Small intestine (tissue), 7 donors: ENCODE measurements at regions not wholly inside any gene's neighbourhood (a gene's known extent, or its start where the extent isn't known, plus 50 kb on each side); places are given as distances from the start of the nearest gene placed in this dataset.

Experiments
- DNase-seq, 2 donors: peaks; one replicate each; pipeline versions ENCODE4 v3.0.0 to v3.0.0-alpha.2; 2013
- FAIRE-seq: peaks from 2 replicates; lab custom pipeline; 2012; peaks lifted over from hg19 to GRCh38; lab: Jason Lieb, UNC
- H3K27ac ChIP-seq, 3 donors: one replicate each; pipeline ENCODE4 v1.5.1; 2013; ENCODE audit warnings: low read length in 2 of 3, mild to moderate bottlenecking in 2 of 3, control low read depth in 1 of 3, inconsistent platforms in 1 of 3, low read depth in 1 of 3, moderate library complexity in 1 of 3
- H3K27me3 ChIP-seq, 3 donors: one replicate each; pipeline ENCODE4 v1.6.1; 2013; ENCODE audit warnings: low read length in 3 of 3, inconsistent platforms in 1 of 3; ENCODE audit not compliant: control insufficient read depth in 3 of 3, insufficient read depth in 3 of 3
- H3K36me3 ChIP-seq, 3 donors: one replicate each; pipeline ENCODE4 v1.6.1; 2013; ENCODE audit warnings: low read length in 3 of 3, inconsistent platforms in 1 of 3, low read depth in 1 of 3, mild to moderate bottlenecking in 1 of 3, moderate library complexity in 1 of 3; ENCODE audit not compliant: control insufficient read depth in 3 of 3, insufficient read depth in 2 of 3
- H3K4me1 ChIP-seq, 3 donors: one replicate each; pipeline ENCODE4 v1.6.1; 2013; ENCODE audit warnings: low read length in 2 of 3, inconsistent platforms in 1 of 3, low read depth in 1 of 3, mild to moderate bottlenecking in 1 of 3, moderate library complexity in 1 of 3; ENCODE audit not compliant: control insufficient read depth in 3 of 3, insufficient read depth in 2 of 3
- H3K4me3 ChIP-seq, 3 donors: one replicate each; pipeline ENCODE4 v1.5.1; 2013; ENCODE audit warnings: low read length in 3 of 3, control low read depth in 1 of 3, inconsistent platforms in 1 of 3, low read depth in 1 of 3, mild to moderate bottlenecking in 1 of 3, moderate library complexity in 1 of 3
- H3K9me3 ChIP-seq, 2 donors: one replicate each; pipeline ENCODE4 v1.6.1; 2013; ENCODE audit warnings: low read depth in 1 of 2, low read length in 1 of 2; ENCODE audit not compliant: control insufficient read depth in 2 of 2, insufficient read depth in 1 of 2
- WGBS, 3 donors: extraction: QIAGEN DNeasy Blood & Tissue Kit; methylation state at CpG; one replicate each; pipeline ENCODE4 v1.1.7; 2013; 5-methylcytosine and 5-hydroxymethylcytosine counted together
- donor health status: healthy with polysubstance abuse.
- donor health status: control.
- donor health status: control.
- donor health status: Bipolar disorder and iron deficiency.
- donor health status: healthy.

- H3K9me3 ChIP-seq: no peaks in the 10 kb centered on the region
- no peak for DNase-seq
- 77 to 90% (median 80%) methylated on average over 3 of the region's 3 CpGs for WGBS, 3 donors
- no peak overlapping the region for H3K27ac ChIP-seq
- no peak for FAIRE-seq
- H3K4me3 ChIP-seq: no peak overlapping the region
- H3K36me3 ChIP-seq: no peaks in the 10 kb centered on the region
- no peaks in the 10 kb centered on the region for H3K4me1 ChIP-seq
- H3K27me3 ChIP-seq: peaks cover 2 to 3% (median 3%) of the 10 kb centered on the region in 3 donors
These were observed 119.6 kb downstream of the MTX2 start for GRCh38 chr2:176388861-176389260.

- no peak overlapping the region for H3K27ac ChIP-seq
- FAIRE-seq (no peak), DNase-seq (no peak)
- 60 to 75% (median 73%) methylated on average over 5 of the region's 5 CpGs for WGBS, 3 donors
- no peaks in the 10 kb centered on the region for H3K36me3 ChIP-seq
- H3K9me3 ChIP-seq: no peaks in the 10 kb centered on the region
- no peak overlapping the region for H3K4me3 ChIP-seq
- H3K4me1 ChIP-seq: no peaks in the 10 kb centered on the region
- H3K27me3 ChIP-seq: peaks cover 2 to 3% (median 3%) of the 10 kb centered on the region in 3 donors
These were observed 121.3 kb downstream of the MTX2 start for GRCh38 chr2:176390276-176391147.

GRCh38 chr2:176391148-176391419 is 121.8 kb downstream of the MTX2 start:
- H3K4me3 ChIP-seq: no peak overlapping the region
- FAIRE-seq: no peak
- H3K4me1 ChIP-seq: no peaks in the 10 kb centered on the region
- H3K27ac ChIP-seq: no peak overlapping the region
- H3K27me3 ChIP-seq: peaks cover 2 to 3% (median 3%) of the 10 kb centered on the region in 3 donors
- DNase-seq: no peak
- no peaks in the 10 kb centered on the region for H3K9me3 ChIP-seq
- no peaks in the 10 kb centered on the region for H3K36me3 ChIP-seq
- WGBS, 3 donors: 93 to 100% (median 96%) methylated on average over 1 of the region's 1 CpG

- H3K27me3 ChIP-seq: peaks cover 2 to 3% (median 3%) of the 10 kb centered on the region in 3 donors
- no peak overlapping the region for H3K4me3 ChIP-seq
- no peak for FAIRE-seq
- no peak overlapping the region for H3K27ac ChIP-seq
- DNase-seq: no peak
- no peaks in the 10 kb centered on the region for H3K36me3 ChIP-seq
- 75 to 82% (median 77%) methylated on average over 6 of the region's 6 CpGs for WGBS, 3 donors
- H3K4me1 ChIP-seq: no peaks in the 10 kb centered on the region
- no peaks in the 10 kb centered on the region for H3K9me3 ChIP-seq
These were observed 123.0 kb downstream of the MTX2 start for GRCh38 chr2:176392249-176392648.

GRCh38 chr2:176392744-176393414 is 123.6 kb downstream of the MTX2 start:
- Histone ChIP-seq H3K9me3 (no peaks in the 10 kb centered on the region), H3K4me3 (no peak overlapping the region), H3K27me3 (peaks cover 2 to 3% (median 3%) of the 10 kb centered on the region in 3 donors), H3K4me1 (no peaks in the 10 kb centered on the region), H3K27ac (no peak overlapping the region), H3K36me3 (no peaks in the 10 kb centered on the region)
- no peak for DNase-seq
- 84 to 89% (median 87%) methylated on average over 3 of the region's 3 CpGs for WGBS, 3 donors
- no peak for FAIRE-seq

- WGBS, 3 donors: 41 to 65% (median 47%) methylated on average over 3 of the region's 3 CpGs
These were observed 126.1 kb downstream of the MTX2 start for GRCh38 chr2:176395273-176395854.

GRCh38 chr2:176398243-176399073 is 129.2 kb downstream of the MTX2 start:
- H3K9me3 ChIP-seq: no peaks in the 10 kb centered on the region
- no peak for FAIRE-seq

More at GRCh38 chr2:176395273-176395854, 126.1 kb downstream of the MTX2 start:
- Histone ChIP-seq H3K27ac (no peak overlapping the region), H3K9me3 (no peaks in the 10 kb centered on the region), H3K4me3 (no peak overlapping the region), H3K36me3 (no peaks in the 10 kb centered on the region), H3K4me1 (no peaks in the 10 kb centered on the region), H3K27me3 (peaks cover 2 to 3% (median 3%) of the 10 kb centered on the region in 3 donors)
- FAIRE-seq (no peak), DNase-seq (peak; percentile 7 to 34)

GRCh38 chr2:176399074-176399598 is 129.9 kb downstream of the MTX2 start:
- Histone ChIP-seq H3K4me1 (no peaks in the 10 kb centered on the region), H3K27me3 (peaks cover 0 to 1% (median 0%) of the 10 kb centered on the region in 3 donors), H3K36me3 (no peaks in the 10 kb centered on the region), H3K27ac (no peak overlapping the region), H3K4me3 (no peak overlapping the region), H3K9me3 (no peaks in the 10 kb centered on the region)
- no peak for FAIRE-seq
- no peak for DNase-seq

More at GRCh38 chr2:176398243-176399073, 129.2 kb downstream of the MTX2 start:
- Histone ChIP-seq H3K4me1 (no peaks in the 10 kb centered on the region), H3K27me3 (no peaks in the 10 kb centered on the region), H3K4me3 (no peak overlapping the region), H3K36me3 (no peaks in the 10 kb centered on the region), H3K27ac (no peak overlapping the region)
- whole genome bisulfite sequencing, 3 donors: 50 to 85% (median 85%) methylated on average over 2 of the region's 2 CpGs
- no peak for DNase-seq
